Fibroblast of peridontal ligament (primary cell): ENCODE measurements at regions not wholly inside any gene's neighbourhood (a gene's known extent, or its start where the extent isn't known, plus 50 kb on each side); places are given as distances from the start of the nearest gene placed in this dataset.
"Not testable (repeated sequence)": the region's sequence is repeated elsewhere in the genome, so short reads cannot be mapped to it uniquely, and the experiment has no call there.

Source experiments
- DNase-seq: peaks from one replicate; pipeline ENCODE4 v3.0.0-alpha.2; 2010; ENCODE audit errors: extremely low read depth

GRCh38 chr4:131296192-131296591, 1852.9 kb upstream of the PCDH10 start:
- DNase-seq: no peak

- no peak for DNase-seq
These were observed 1847.0 kb upstream of the PCDH10 start for GRCh38 chr4:131302108-131302507.

DNA sequence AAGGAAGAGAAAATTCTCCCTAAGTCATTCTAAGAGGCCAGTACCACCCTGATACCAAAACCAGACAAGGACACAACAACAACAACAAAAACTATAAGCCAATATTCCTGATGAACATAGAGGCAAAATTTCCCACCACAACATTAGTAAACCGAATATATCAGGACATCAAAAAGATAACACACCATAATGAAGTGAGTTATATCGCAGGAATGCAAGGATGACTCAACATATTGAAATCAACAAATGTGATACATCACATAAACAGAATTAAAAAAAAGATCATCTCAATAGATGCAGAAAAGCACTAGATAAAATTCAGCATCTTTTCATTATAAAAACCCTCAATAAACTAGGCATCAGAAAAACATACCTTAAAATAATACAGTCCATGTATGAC, 1844.4 kb upstream of the PCDH10 start:
- DNase-seq: no peak

DNA sequence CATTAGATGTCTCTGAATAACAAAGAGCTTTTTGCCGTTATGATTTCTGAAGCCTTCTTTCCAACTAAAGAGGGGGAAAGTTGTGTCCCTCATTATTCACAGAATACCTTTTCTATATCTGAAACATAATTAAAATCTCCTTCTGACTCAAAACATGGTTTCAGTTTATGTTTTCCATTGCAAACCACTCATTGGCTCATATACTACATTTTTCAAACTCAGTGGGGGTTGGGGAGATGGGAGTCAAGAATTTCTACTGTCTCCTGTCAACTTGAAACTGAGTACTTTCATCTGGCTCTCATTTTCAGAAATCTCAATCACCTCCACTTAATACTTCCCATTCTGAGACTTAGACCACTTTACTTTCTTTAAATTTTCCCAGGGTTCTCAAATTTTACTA, 1839.5 kb upstream of the PCDH10 start:
- no peak for DNase-seq

DNA sequence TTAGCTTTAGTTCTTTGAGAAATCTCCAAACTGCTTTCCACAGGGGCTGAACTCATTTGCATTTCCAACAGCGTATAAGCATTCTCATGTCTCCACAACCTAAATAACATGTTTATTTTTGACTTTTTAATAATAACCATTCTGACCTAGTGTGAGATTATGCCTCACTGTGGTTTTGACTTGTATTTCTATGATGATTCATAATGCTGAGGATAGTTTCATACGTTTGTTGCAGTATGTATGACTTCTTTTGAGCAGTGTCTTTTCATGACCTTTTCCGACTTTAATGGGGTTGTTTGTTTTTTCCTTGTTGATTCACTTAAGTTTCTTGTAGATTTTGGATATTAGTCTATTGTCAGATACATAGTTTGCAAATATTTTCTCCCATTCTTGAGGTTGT, 1833.0 kb upstream of the PCDH10 start:
- no peak for DNase-seq

- DNase-seq: no peak
These were observed 1811.2 kb upstream of the PCDH10 start for GRCh38 chr4:131337936-131338335.

DNA sequence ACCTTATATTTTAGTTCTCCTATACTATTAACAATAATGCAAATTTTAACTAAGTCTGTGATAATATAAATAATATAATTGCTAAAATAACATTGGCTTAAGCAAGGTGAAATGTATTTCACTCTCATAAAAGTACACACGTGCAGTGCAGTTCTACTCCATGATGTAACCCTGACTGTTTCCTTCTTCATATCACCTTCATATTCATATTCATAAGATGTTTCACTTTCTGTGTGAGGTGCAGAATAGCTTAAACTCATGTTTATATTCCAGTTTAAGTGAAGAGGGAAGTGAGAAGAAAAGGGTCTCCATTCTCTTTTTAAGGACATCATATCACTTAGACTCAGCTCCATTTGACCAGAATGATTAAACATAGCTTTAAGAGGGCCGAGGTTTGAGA, 1810.0 kb upstream of the PCDH10 start:
- DNase-seq: no peak

DNA sequence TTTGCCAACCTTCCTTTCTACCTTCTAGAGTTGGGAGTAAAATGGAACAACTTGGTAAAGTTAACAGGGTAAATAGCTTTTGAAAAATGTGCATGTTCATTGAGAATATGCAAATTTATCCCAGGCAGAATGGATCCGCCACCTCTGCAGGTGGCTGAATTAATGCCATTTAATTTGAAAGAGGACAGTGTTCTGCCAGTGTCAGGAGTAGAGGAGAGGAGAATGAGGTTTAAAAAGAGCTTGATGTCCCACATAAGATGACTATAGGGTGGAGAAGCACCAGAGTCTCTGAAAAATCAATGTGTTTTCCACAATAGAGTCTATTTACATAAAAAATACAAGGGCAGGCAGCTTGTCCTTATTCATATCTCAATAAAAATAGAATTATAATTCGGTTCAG, 1804.3 kb upstream of the PCDH10 start:
- no peak for DNase-seq

DNA sequence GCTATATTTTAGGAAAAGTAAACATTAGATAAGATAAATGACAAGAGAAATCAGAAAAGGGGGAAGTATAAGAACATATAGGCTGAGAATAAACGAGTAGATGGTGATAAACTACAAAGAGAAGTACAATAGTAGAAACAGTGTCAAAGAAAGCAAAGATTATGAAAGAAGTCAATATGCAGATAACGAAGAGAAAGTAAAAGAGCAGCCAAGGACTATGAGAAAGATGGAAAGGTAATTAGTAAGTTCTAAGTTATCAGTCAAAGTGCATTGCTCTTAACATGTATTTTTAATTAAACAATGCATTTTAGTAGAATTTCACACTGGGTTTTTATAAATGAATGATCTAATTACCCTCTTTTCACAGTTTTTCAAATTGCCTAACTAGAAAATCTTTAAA, 1801.3 kb upstream of the PCDH10 start:
- DNase-seq: no peak

GRCh38 chr4:131348263-131348662, 1800.8 kb upstream of the PCDH10 start:
- no peak for DNase-seq

GRCh38 chr4:131352371-131352770, 1796.7 kb upstream of the PCDH10 start:
- DNase-seq: not testable (repeated sequence)

DNA sequence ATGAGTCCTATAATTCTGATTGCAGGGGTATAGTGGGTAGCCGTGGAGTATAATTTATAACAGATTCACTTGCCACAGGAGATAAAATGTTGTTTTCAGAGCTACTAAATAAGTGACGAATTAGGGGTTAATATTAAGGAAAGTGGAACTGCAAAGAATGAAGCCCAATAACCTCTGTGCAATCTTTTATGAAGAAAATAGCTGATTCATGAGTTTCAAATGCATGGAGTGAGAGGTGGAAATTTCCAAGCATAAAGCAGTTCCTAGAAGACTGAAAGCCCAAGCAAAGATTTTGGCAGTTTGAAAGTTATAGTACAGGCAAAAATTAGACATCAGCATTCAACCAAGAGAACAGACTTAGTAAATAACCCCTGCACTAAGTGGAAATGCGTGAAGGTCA, 1782.4 kb upstream of the PCDH10 start:
- DNase-seq: no peak

GRCh38 chr4:131367441-131367840, 1781.7 kb upstream of the PCDH10 start:
- DNase-seq: no peak

- DNase-seq: no peak
These were observed 1778.2 kb upstream of the PCDH10 start for GRCh38 chr4:131370846-131371245.

DNA sequence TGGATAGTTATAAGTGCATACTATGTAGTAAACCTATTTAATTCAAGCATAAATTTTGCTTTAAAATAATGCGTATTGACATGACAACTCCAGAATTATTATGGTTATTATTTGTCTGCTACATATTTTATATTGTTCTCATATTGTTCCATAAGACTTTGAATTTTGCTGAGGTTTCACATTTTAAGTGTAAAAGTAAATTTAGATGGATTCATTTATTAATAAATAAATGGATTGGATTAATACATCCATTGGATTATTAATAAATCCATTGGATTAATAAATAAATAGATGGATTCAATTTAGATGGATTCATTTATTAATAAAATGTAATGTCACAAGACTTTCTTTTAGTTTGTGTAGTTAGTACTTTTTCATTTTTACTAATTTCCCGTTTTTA, 1768.0 kb upstream of the PCDH10 start:
- DNase-seq: no peak

DNA sequence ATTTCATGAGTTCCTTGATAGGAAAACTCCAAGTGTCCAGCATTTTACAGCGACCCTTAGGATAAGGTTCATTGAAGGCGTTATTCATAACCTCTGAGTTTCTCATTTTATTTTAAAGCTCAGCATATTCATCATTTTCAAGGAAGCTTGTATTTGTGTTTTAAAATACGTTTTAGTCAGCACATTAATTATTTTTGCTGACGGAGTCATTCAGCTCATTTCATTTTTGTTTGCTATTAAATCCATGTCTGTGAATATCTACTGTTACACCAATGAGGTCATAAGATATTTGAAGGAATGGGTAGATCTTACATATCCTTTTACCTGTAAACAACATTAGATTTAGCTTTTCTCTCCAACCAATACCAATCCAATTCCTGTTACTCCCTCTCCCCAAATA, 1766.3 kb upstream of the PCDH10 start:
- no peak for DNase-seq

DNA sequence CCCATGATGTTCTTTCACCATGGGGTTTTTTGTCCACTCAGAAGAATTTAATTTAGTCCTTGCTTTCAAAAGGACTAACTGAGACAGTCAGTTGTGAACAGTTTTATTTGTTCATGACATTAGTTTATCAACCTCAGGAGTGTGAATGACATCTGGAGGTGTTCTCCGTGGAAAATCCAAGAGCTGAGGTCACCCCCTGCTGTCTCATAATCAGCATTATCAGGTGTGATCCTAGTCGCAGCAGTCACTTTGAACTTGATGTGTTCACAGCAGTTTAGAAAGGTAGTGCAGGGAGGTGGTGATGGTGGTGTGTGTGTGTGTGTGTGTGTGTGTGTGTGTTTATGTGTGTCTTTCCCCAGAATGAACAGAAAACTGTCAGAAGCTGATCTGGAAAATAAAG, 1760.8 kb upstream of the PCDH10 start:
- DNase-seq: no peak

- DNase-seq: no peak
These were observed 1741.0 kb upstream of the PCDH10 start for GRCh38 chr4:131408102-131408501.

DNA sequence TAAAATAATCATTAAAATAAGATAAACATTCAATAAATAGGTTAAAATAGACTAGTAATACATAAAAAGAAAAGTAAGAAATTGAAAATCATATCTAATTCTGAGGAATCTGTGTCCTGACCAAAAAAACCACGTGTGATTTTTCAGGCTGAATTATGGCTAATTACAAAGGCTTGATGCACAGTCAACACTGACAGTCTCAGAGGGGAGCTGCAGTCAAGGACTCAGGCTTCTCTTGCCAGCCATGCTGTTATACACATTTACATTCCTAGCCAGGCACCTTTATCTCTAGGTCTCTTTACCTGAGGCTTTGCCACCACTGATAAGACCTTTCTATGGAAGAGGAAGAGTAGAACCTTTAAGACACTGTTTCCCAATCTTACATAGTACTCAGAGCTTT, 1737.7 kb upstream of the PCDH10 start:
- no peak for DNase-seq

DNA sequence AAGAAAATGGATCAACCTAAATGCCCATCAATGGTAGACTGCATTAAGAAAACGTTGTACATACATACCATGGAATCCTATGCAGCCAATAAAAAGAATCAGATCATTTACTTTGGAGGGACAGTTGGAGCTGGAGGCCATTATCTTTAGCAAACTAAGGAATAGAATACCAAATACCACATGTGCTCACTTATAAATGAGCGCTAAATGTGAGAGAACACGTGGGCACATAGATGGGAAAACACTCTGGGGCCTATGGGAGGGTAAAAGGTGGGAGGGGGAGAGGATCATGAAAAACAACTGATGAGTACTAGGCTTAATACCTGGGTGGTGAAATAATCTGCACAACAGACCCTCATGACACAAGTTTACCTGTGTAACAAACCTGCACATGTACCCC, 1729.9 kb upstream of the PCDH10 start:
- no peak for DNase-seq

DNA sequence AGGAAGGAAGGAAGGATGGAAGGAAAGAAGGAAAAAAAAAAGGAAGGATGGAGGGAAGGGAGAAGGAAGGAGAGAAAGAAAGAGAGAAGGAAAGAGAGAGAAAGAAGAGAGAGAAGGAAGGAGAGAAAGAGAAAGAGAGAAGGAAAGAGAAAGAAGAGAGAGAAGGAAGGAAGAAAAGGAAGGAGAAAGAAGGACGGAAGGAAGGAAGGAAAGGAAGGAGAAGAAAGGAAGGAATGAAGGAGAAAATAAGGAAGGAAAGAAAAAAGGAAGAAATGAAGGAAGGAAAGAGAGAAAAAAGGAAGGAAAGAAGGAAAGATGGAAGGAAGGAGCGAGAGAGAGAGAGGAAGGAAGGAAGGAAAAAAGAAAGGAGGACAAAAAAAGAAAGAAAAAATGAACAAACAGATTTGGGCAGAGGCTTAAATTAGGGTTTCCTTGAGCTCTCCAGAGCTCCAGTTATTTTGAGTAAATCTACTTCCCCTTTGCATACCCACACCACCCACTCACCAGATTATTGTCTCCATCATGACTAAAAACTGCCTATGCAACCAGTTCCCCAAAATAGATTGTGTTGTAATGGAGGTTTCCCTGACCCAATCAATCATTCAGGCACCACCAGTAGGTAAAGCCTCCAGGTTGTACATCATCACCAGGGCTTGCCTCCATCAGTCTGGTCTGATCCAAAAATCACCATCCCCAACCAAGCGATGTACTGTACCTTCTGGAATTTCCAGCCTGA, 1722.9 kb upstream of the PCDH10 start:
- DNase-seq: no peak

- no peak for DNase-seq
These were observed 1722.1 kb upstream of the PCDH10 start for GRCh38 chr4:131427000-131427399.

DNA sequence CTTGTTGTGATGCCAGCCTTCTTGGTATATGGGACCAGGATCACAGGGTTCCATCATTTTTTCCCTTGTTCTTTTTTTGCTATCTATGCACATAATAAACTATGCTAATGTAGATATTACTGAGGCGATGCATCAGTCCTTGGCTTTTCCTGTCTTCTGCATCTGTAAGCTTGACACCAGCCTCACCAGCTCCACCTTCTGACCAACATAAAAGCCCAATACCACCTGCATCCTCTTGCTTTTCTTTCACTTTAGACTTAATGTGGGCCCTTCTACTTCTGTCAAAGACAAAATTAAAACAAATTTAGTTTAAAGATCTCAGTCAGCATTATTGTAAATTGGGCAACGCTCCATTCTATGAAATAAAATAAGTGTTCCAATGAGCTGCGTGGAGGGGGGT, 1718.8 kb upstream of the PCDH10 start:
- DNase-seq: no peak

DNA sequence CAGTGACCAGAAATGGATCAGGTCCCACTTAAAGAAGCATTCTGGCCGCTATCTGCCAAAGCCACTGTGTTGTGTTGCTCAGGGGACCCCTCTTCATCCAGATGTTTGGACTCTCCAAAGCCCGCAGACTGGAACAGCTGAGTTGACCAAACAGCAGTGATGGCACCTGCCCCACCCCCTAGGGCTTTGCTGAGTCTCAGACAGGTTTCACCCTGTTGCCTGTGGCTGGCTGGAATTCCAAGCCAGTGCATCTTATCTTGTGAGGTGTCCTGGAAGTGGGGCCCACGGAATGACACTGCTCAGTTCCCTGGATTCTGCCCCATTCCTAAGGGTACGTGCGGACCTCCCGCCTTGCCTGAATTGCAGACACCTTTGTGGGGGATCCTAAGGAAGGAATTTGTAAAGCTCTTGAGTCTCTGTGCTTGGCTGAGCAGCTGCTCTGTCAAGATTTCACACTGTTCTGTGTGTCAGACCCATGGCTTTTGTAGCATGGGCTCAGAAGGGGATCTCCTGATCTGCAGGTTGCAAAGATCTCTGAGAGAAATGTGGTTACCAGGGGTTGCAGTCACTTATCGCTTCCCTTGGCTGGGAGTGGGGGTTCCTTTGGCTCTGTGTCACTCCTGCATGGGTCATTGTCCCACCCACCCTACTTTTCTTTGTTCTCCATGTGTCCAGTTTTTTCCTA, 1707.9 kb upstream of the PCDH10 start:
- DNase-seq: no peak
